Bronchial epithelial cell (primary cell): ENCODE measurements at regions not wholly inside any gene's neighbourhood (a gene's known extent, or its start where the extent isn't known, plus 50 kb on each side); places are given as distances from the start of the nearest gene placed in this dataset.
A peak's percentile ranks its signal among the peaks of the same experiment; 100 is the strongest.

ENCODE experiments used
- DNase-seq: peaks from one replicate; pipeline ENCODE4 v3.0.0-alpha.2; 2010; ENCODE audit warnings: low read depth
- FAIRE-seq: peaks from 2 replicates; lab custom pipeline; 2011; peaks lifted over from hg19 to GRCh38; lab: Jason Lieb, UNC
- H3K27me3 ChIP-seq: 2 replicates; pipeline ENCODE4 v1.5.1; 2011; ENCODE audit warnings: low read length; ENCODE audit not compliant: control insufficient read depth, insufficient read depth
- H3K36me3 ChIP-seq: 2 replicates; pipeline ENCODE4 v1.5.1; 2011; ENCODE audit warnings: low read length; ENCODE audit not compliant: control insufficient read depth, insufficient read depth
- H3K4me3 ChIP-seq: 2 replicates; pipeline ENCODE4 v1.5.1; 2011; ENCODE audit warnings: mild to moderate bottlenecking, low read depth, low read length, control low read depth
- TF ChIP-seq, protein P1 (sequence below): IDR thresholded peaks from 2 replicates; pipeline ENCODE4 v1.5.1; 2011; ENCODE audit warnings: mild to moderate bottlenecking, moderate library complexity, low read length, control low read depth, inconsistent platforms; ENCODE audit not compliant: insufficient read depth, severe bottlenecking

DNA sequence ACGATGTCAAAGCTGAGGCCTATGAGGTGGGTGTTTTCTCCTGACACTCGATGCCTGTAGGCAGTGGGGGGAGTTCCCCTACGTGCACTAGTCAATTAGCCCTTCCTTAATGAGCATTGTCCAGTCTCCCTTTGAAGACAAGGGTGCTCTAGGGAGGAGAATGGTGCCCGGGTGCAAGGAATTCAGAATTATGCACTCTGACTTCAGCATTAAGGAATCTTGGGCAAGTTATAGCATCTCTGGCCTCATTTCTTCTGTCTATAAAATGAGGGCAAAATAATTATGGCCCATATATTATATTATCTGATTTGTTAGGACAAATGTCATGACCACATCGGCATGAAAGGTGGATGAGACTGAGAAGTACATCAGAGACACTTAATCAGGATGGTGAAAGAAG lies 82.1 kb upstream of the SLC7A1 start:
- TF ChIP-seq, protein P1, sequence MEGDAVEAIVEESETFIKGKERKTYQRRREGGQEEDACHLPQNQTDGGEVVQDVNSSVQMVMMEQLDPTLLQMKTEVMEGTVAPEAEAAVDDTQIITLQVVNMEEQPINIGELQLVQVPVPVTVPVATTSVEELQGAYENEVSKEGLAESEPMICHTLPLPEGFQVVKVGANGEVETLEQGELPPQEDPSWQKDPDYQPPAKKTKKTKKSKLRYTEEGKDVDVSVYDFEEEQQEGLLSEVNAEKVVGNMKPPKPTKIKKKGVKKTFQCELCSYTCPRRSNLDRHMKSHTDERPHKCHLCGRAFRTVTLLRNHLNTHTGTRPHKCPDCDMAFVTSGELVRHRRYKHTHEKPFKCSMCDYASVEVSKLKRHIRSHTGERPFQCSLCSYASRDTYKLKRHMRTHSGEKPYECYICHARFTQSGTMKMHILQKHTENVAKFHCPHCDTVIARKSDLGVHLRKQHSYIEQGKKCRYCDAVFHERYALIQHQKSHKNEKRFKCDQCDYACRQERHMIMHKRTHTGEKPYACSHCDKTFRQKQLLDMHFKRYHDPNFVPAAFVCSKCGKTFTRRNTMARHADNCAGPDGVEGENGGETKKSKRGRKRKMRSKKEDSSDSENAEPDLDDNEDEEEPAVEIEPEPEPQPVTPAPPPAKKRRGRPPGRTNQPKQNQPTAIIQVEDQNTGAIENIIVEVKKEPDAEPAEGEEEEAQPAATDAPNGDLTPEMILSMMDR = no peak
- H3K4me3 ChIP-seq = no peak overlapping the region
- no peak for FAIRE-seq
- H3K36me3 ChIP-seq = no peaks in the 10 kb centered on the region
- DNase-seq = peak; percentile 46
- no peaks in the 10 kb centered on the region for H3K27me3 ChIP-seq

DNA sequence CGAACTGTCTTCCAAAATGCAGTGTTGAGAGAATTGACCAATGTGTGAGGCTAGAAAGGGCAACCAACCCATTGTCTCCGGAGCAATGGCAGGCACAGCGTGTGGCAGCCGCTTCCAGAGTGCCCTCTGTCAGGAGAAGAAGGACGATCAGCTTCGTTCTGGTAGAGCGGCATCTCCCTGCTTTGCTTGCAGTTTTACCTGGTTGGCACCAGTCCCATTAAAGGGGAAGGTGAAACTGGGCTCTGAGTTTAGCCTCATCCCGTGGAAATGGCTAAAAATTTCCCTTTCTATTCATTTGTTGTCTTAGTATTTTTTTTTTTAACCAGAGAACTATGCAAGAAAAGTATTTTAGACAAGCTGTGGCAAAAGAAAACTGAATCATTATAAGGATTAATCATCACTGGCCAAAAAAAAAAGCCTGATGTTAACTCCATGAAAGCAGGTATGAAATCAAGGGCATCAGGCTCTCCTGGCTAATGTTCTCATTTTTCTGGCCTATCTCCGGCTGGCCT lies 81.5 kb upstream of the SLC7A1 start:
- Histone ChIP-seq H3K4me3 (peak overlapping the region; percentile 20), H3K36me3 (no peaks in the 10 kb centered on the region), H3K27me3 (no peaks in the 10 kb centered on the region)
- DNase-seq (peak; percentile 95), FAIRE-seq (no peak)
- TF ChIP-seq, protein P1 = no peak

- no peaks in the 10 kb centered on the region for H3K36me3 ChIP-seq
- no peak overlapping the region for H3K4me3 ChIP-seq
- peak; percentile 68 for DNase-seq
- FAIRE-seq = no peak
- TF ChIP-seq, protein P1 = no peak
- no peaks in the 10 kb centered on the region for H3K27me3 ChIP-seq
These were observed 81.0 kb upstream of the SLC7A1 start for GRCh38 chr13:29676535-29676934.

DNA sequence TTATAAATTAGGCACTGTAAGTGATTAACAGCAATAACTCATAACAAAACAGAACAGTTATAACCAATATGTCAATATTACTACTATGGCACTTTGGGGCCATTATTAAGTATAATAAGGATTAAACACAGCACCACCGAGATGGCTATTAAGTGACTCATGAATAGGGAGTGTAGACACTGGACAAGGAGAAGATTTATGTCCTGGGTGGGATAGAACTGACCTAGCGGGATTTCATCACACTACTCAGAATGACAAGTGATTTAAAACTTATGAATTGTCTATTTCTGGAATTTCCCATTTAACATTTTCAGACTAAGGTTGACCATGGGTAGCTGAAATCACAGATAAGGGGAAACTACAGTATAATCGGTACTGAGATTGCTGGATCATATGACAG lies 79.0 kb upstream of the SLC7A1 start:
- Histone ChIP-seq H3K36me3 (no peaks in the 10 kb centered on the region), H3K4me3 (no peak overlapping the region), H3K27me3 (no peaks in the 10 kb centered on the region)
- FAIRE-seq (no peak), DNase-seq (no peak)
- TF ChIP-seq, protein P1 = no peak

DNA sequence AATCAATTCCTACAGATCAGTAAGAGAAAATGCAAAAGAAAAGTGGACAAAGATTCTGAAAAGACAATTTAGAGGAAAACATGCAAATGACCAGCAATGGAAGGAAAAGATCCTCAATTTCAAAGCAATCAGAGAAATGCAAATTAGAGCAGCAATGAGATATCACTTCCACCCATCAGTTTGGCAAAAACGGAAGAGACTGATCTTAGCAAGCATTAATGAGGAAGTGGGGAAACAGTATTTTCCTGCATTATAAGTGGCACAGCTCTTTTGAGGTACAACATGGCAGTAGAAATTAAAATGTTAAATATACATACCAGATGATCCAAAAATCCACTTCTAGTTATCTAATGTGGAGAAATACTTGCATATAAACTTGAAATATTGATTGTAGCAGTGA lies 69.1 kb upstream of the SLC7A1 start:
- Histone ChIP-seq H3K27me3 (no peaks in the 10 kb centered on the region), H3K4me3 (no peak overlapping the region), H3K36me3 (no peaks in the 10 kb centered on the region)
- no peak for DNase-seq
- TF ChIP-seq, protein P1 = no peak
- FAIRE-seq = no peak
